Activated CD4-positive, alpha-beta T cell treated with anti-CD3 and anti-CD28 coated beads for 36 hours (primary cell): ENCODE measurements at regions not wholly inside any gene's neighbourhood (a gene's known extent, or its start where the extent isn't known, plus 50 kb on each side); places are given as distances from the start of the nearest gene placed in this dataset.
"Not testable (repeated sequence)": the region's sequence is repeated elsewhere in the genome, so short reads cannot be mapped to it uniquely, and the experiment has no call there.

Source experiments
- ATAC-seq: fragments of 200-7000 bp; cut with Tn5 transposase; one replicate; pipeline ENCODE4 v1.10.0; 2021; ENCODE audit warnings: mild to moderate bottlenecking, moderate library complexity
- CTCF ChIA-PET: fragments of 350-600 bp; sonication (Branson Sonifier 250); formaldehyde crosslinking; loops from one replicate; lab custom pipeline; 2021; ENCODE audit warnings: antibody characterized with exemption; lab: Charles Lee
- POLR2A ChIA-PET: fragments of 350-600 bp; sonication (Branson Sonifier 250); formaldehyde crosslinking; loops from one replicate; lab custom pipeline; 2021; ENCODE audit warnings: antibody characterized with exemption, inconsistent platforms; lab: Charles Lee
- DNase-seq: peaks from one replicate; pipeline ENCODE4 v3.0.0-alpha.2; 2020
- H3K27ac Mint-ChIP-seq: one replicate; pipeline ENCODE4 v1.8.0; 2021; ENCODE audit warnings: mixed read lengths
- H3K27me3 Mint-ChIP-seq: one replicate; pipeline ENCODE4 v1.8.0; 2021; ENCODE audit warnings: mixed read lengths
- H3K36me3 Mint-ChIP-seq: one replicate; pipeline ENCODE4 v1.8.0; 2021; ENCODE audit warnings: low read depth, mixed read lengths
- H3K4me1 Mint-ChIP-seq: one replicate; pipeline ENCODE4 v1.8.0; 2021; ENCODE audit warnings: mixed read lengths
- H3K4me3 Mint-ChIP-seq: one replicate; pipeline ENCODE4 v1.8.0; 2021; ENCODE audit warnings: mild to moderate bottlenecking, moderate library complexity, mixed read lengths
- H3K9me3 Mint-ChIP-seq: one replicate; pipeline ENCODE4 v1.8.0; 2021; ENCODE audit warnings: low read depth, mixed read lengths
- intact Hi-C, 2 experiments: fragments of 100-400 bp; cut with DNase I in 1 of 2; cut with micrococcal nuclease in 1 of 2; formaldehyde crosslinking; loops; one replicate each; pipeline versions ENCODE4 v1.14.2 to v1.15.1; 2022 to 2024; cut with DNase I, micrococcal nuclease

GRCh38 chr18:22063102-22063501 lies 106.3 kb upstream of the GATA6 start:
- intact Hi-C loops: no loop called here
- POLR2A ChIA-PET: no interaction called here
- Mint-ChIP-seq H3K36me3 (no peaks in the 10 kb centered on the region), H3K27ac (no peak overlapping the region), H3K9me3 (no peaks in the 10 kb centered on the region), H3K4me3 (no peak overlapping the region), H3K27me3 (peaks cover under 1% of the 10 kb centered on the region), H3K4me1 (no peaks in the 10 kb centered on the region)
- CTCF ChIA-PET: no interaction called here
- DNase-seq (no peak), ATAC-seq (no peak)

GRCh38 chr18:22063672-22064071 lies 105.7 kb upstream of the GATA6 start:
- Mint-ChIP-seq H3K4me3 (no peak overlapping the region), H3K4me1 (no peaks in the 10 kb centered on the region), H3K9me3 (no peaks in the 10 kb centered on the region), H3K27ac (no peak overlapping the region), H3K27me3 (peaks cover 3% of the 10 kb centered on the region), H3K36me3 (no peaks in the 10 kb centered on the region)
- intact Hi-C loops: no loop called here
- no peak for DNase-seq
- POLR2A ChIA-PET: no interaction called here
- no peak for ATAC-seq
- CTCF ChIA-PET: no interaction called here

DNA sequence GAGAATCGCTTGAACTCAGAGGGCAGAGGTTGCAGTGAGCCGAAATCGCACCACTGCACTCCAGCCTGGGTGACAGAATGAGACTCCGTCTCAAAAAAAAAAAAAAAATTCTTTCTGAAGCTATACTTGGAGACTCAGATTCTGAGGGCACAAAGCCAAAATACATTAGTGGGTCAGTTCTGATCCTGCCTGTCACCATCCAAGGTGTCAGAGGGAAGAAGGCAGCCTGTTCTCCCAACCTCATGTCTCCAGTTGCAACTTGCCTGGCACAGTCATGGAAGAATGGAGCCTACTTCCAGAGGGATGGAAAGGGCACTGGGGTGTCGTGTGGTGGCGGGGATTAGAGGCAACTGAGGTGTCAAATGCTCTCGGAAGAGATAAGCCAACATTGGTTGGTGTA lies 104.8 kb upstream of the GATA6 start:
- intact Hi-C loops: no loop called here
- peaks cover 3% of the 10 kb centered on the region for H3K27me3 Mint-ChIP-seq
- ChIA-PET POLR2A (no interaction called here), CTCF (no interaction called here)
- no peak overlapping the region for H3K4me3 Mint-ChIP-seq
- H3K9me3 Mint-ChIP-seq: no peaks in the 10 kb centered on the region
- no peak overlapping the region for H3K27ac Mint-ChIP-seq
- ATAC-seq (no peak), DNase-seq (no peak)
- no peaks in the 10 kb centered on the region for H3K36me3 Mint-ChIP-seq
- no peaks in the 10 kb centered on the region for H3K4me1 Mint-ChIP-seq

DNA sequence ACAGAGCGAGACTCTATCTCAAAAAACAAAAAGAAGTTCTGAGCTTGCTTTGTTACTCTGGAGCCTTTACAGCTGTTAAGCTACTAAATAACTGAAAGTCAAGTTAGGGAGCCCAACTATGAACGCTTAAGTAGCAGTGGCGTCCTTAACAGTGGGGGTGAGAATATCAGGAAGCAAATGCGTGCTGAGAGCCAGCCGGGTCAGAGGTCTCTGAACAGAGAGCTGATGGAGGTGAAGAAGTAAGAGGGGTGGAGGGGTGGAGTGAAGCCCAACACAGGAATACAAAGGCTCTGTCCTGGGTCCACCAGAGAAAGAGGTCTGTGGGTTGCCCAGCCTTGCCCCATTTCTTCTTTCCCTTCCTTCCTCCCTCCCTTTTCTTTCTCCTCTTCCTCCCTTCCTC lies 104.1 kb upstream of the GATA6 start:
- Mint-ChIP-seq H3K4me1 (no peaks in the 10 kb centered on the region), H3K27ac (no peak overlapping the region), H3K36me3 (no peaks in the 10 kb centered on the region), H3K9me3 (peaks cover 2% of the 10 kb centered on the region), H3K4me3 (no peak overlapping the region), H3K27me3 (peaks cover 3% of the 10 kb centered on the region)
- ATAC-seq (no peak), DNase-seq (no peak)
- ChIA-PET POLR2A (no interaction called here), CTCF (no interaction called here)
- intact Hi-C loops: no loop called here

DNA sequence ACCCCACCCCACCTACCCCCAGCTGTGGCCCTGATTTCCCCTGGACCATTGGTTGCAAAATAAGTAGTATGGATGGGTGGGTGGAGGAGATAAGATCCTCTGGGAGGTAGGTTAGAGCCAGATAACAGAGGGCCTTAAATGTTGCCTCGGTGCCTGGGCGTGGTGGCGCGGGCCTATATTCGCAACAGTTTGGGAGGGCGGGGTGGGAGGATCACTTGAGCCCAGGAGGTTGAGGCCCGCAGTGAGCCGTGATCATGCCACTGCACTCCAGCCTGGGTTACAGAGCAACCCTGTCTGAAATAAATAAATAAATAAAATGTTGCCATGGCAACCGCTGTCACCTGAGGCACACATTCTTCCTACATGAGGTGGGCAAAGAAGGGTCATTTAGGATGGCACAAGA lies 103.3 kb upstream of the GATA6 start:
- Mint-ChIP-seq H3K4me3 (no peak overlapping the region), H3K27me3 (peaks cover 3% of the 10 kb centered on the region), H3K36me3 (no peaks in the 10 kb centered on the region), H3K4me1 (no peaks in the 10 kb centered on the region), H3K27ac (no peak overlapping the region), H3K9me3 (peaks cover 4% of the 10 kb centered on the region)
- ChIA-PET POLR2A (no interaction called here), CTCF (no interaction called here)
- DNase-seq (no peak), ATAC-seq (no peak)
- intact Hi-C loops: no loop called here

- ATAC-seq (no peak), DNase-seq (no peak)
- no peaks in the 10 kb centered on the region for H3K36me3 Mint-ChIP-seq
- H3K4me1 Mint-ChIP-seq: no peaks in the 10 kb centered on the region
- ChIA-PET POLR2A (no interaction called here), CTCF (no interaction called here)
- no peak overlapping the region for H3K4me3 Mint-ChIP-seq
- intact Hi-C loops: no loop called here
- peaks cover 4% of the 10 kb centered on the region for H3K9me3 Mint-ChIP-seq
- H3K27ac Mint-ChIP-seq: no peak overlapping the region
- peaks cover 3% of the 10 kb centered on the region for H3K27me3 Mint-ChIP-seq
These were observed 102.3 kb upstream of the GATA6 start for GRCh38 chr18:22067109-22067508.

DNA sequence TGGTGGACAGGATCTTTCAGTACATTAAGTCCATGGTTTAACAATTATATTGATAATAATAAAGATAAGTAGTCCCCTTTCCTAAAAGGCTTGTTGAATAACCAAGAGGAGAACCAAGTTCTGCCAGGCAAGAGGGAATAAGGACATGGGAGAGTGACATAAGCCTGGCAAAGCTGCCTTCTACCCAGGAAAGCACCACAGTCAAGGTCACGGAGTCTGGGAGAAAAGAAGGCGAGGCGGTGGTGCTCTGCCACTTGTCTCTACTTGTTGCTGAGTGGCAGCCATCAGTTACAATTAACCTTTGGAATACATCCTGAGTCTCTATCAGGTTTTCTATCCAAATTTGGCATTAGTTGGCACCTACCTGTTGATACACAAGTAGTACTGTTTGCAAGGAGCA lies 101.7 kb upstream of the GATA6 start:
- ChIA-PET POLR2A (no interaction called here), CTCF (no interaction called here)
- H3K27me3 Mint-ChIP-seq: peaks cover 3% of the 10 kb centered on the region
- peaks cover 4% of the 10 kb centered on the region for H3K9me3 Mint-ChIP-seq
- intact Hi-C loops: no loop called here
- no peak overlapping the region for H3K4me3 Mint-ChIP-seq
- no peaks in the 10 kb centered on the region for H3K4me1 Mint-ChIP-seq
- H3K36me3 Mint-ChIP-seq: no peaks in the 10 kb centered on the region
- ATAC-seq (no peak), DNase-seq (no peak)
- no peak overlapping the region for H3K27ac Mint-ChIP-seq

GRCh38 chr18:22068784-22069183 lies 100.6 kb upstream of the GATA6 start:
- H3K9me3 Mint-ChIP-seq, H3K27me3 Mint-ChIP-seq, POLR2A ChIA-PET, ATAC-seq, CTCF ChIA-PET, H3K36me3 Mint-ChIP-seq, H3K4me3 Mint-ChIP-seq, H3K4me1 Mint-ChIP-seq, DNase-seq, H3K27ac Mint-ChIP-seq, intact Hi-C loops: not testable (repeated sequence)

DNA sequence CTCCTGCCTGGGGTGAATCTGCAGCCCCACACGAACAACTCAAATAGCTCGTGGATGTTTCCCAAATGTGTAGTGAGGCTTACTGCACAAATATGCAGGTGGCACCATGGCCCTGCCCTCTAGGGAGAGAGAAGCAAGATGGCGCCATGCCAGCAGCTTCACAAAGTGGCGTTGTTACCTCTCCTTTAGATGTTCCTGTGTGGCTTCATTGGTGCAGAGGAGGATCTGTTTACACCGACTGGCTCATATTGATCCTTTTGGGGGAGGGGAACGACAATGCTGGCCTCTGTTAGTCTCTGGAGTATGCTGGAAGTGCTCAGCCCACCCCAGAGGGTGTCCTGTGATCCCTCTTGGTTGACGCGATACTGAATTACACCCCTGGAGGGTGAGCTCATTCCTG lies 99.5 kb upstream of the GATA6 start:
- POLR2A ChIA-PET: no interaction called here
- DNase-seq (no peak), ATAC-seq (no peak)
- H3K27me3 Mint-ChIP-seq: peaks cover 3% of the 10 kb centered on the region
- no peaks in the 10 kb centered on the region for H3K4me1 Mint-ChIP-seq
- CTCF ChIA-PET: no interaction called here
- no peak overlapping the region for H3K4me3 Mint-ChIP-seq
- H3K27ac Mint-ChIP-seq: no peak overlapping the region
- intact Hi-C loops: no loop called here
- peaks cover 4% of the 10 kb centered on the region for H3K9me3 Mint-ChIP-seq
- H3K36me3 Mint-ChIP-seq: no peaks in the 10 kb centered on the region

DNA sequence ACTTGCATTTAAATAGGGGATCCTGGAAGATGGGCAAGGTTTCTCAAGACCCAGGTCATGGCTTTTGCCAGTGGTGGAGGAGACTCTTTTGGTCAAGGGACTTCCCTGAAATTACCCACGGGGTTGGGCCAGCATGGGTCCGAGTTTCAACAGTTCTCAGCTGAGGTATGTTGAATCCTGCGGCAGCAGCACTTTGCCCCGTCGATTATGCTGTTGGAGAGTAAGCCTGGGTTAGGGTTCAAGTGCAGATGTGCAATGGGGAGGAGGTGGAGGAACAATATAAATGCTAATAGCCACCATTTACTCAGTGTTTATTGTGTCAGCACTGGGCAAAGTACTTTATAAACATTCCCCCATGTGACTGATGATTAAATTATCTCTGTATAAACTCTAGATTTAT lies 96.0 kb upstream of the GATA6 start:
- POLR2A ChIA-PET: no interaction called here

GRCh38 chr18:22074282-22075070 lies 94.9 kb upstream of the GATA6 start:
- H3K4me3 Mint-ChIP-seq: no peak overlapping the region
- no peaks in the 10 kb centered on the region for H3K4me1 Mint-ChIP-seq
- H3K27me3 Mint-ChIP-seq: no peaks in the 10 kb centered on the region
- no peaks in the 10 kb centered on the region for H3K36me3 Mint-ChIP-seq
- H3K27ac Mint-ChIP-seq: no peak overlapping the region
- CTCF ChIA-PET: no interaction called here
- no peak for ATAC-seq
- POLR2A ChIA-PET: interaction anchor here (0.6 kb wide), 1 partner anchor 145 kb away, joined by 5 read pairs; no protein-coding TSS in a partner anchor
- DNase-seq: no peak
- intact Hi-C loops: no loop called here
- H3K9me3 Mint-ChIP-seq: peaks cover 4% of the 10 kb centered on the region

More for the DNA sequence above, 96.0 kb upstream of the GATA6 start:
- DNase-seq (no peak), ATAC-seq (no peak)
- intact Hi-C loops: no loop called here
- CTCF ChIA-PET: no interaction called here
- peaks cover 4% of the 10 kb centered on the region for H3K9me3 Mint-ChIP-seq
- H3K27me3 Mint-ChIP-seq: no peaks in the 10 kb centered on the region
- no peaks in the 10 kb centered on the region for H3K36me3 Mint-ChIP-seq
- H3K4me3 Mint-ChIP-seq: no peak overlapping the region
- H3K27ac Mint-ChIP-seq: no peak overlapping the region
- H3K4me1 Mint-ChIP-seq: no peaks in the 10 kb centered on the region

DNA sequence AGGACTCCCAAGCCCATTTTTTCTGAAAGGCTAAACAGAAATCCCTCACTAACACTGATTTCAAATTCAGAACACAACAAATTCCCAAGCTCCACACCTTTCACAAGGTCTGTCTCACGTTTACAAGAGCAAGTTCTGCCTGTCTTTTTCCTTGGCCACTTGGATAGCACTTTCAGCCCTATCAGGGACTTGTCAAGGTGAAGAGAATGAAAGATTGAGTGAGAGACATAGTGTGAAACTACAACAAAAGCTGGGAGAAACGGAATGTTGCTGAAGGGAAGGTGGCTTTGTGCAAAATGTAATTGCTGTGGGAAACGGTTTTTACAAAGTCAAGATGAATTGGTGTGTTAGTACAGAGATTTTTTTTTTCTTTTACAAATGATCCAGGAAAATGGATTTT lies 89.4 kb upstream of the GATA6 start:
- no peak for ATAC-seq
- H3K36me3 Mint-ChIP-seq: no peaks in the 10 kb centered on the region
- no peak overlapping the region for H3K4me3 Mint-ChIP-seq
- H3K27ac Mint-ChIP-seq: no peak overlapping the region
- ChIA-PET POLR2A (no interaction called here), CTCF (no interaction called here)
- H3K4me1 Mint-ChIP-seq: no peaks in the 10 kb centered on the region
- peaks cover 7% of the 10 kb centered on the region for H3K9me3 Mint-ChIP-seq
- intact Hi-C loops: loop anchor here in 1 of 2 experiments (10.0 kb wide), 1 partner anchor 65 kb away; no protein-coding TSS in a partner anchor
- no peaks in the 10 kb centered on the region for H3K27me3 Mint-ChIP-seq
- DNase-seq: no peak
